Kidney (tissue), 13 donors: ENCODE measurements at regions not wholly inside any gene's neighbourhood (a gene's known extent, or its start where the extent isn't known, plus 50 kb on each side); places are given as distances from the start of the nearest gene placed in this dataset.

Experiments used
- DNase-seq, 5 donors: peaks; one replicate each; pipeline ENCODE4 v3.0.0-alpha.2; 2013 to 2020
- FAIRE-seq: peaks from 2 replicates; lab custom pipeline; 2012; peaks lifted over from hg19 to GRCh38; lab: Jason Lieb, UNC
- H3K27ac ChIP-seq, 2 donors: one replicate each; pipeline ENCODE4 v1.7.0; 2013; ENCODE audit warnings: low read depth in 2 of 2, low read length in 2 of 2, inconsistent platforms in 1 of 2
- H3K27me3 ChIP-seq: one replicate; pipeline ENCODE4 v1.7.1; 2013; ENCODE audit warnings: low read length, inconsistent platforms; ENCODE audit not compliant: control insufficient read depth, insufficient read depth
- H3K36me3 ChIP-seq, 3 donors: one replicate each; pipeline versions ENCODE4 v1.7.0 to v1.7.1; 2013; ENCODE audit warnings: low read length in 3 of 3, control low read depth in 1 of 3, inconsistent platforms in 1 of 3; ENCODE audit not compliant: insufficient read depth in 3 of 3, control insufficient read depth in 2 of 3
- H3K4me1 ChIP-seq, 3 donors: one replicate each; pipeline versions ENCODE4 v1.7.0 to v1.7.1; 2013; ENCODE audit warnings: low read length in 3 of 3, inconsistent platforms in 1 of 3, low read depth in 1 of 3; ENCODE audit not compliant: control insufficient read depth in 2 of 3, insufficient read depth in 2 of 3
- H3K4me3 ChIP-seq, 3 donors: one replicate each; pipeline versions ENCODE4 v1.7.0 to v1.8.1; 2013; ENCODE audit warnings: low read length in 3 of 3, control low read depth in 1 of 3, inconsistent platforms in 1 of 3
- H3K9ac ChIP-seq, 3 donors: one replicate each; pipeline versions ENCODE4 v1.7.0 to v1.7.1; 2013; ENCODE audit warnings: low read length in 3 of 3, control low read depth in 1 of 3, inconsistent platforms in 1 of 3
- H3K9me3 ChIP-seq, 3 donors: one replicate each; pipeline versions ENCODE4 v1.7.0 to v1.7.1; 2013; ENCODE audit warnings: low read length in 3 of 3, control low read depth in 1 of 3, inconsistent platforms in 1 of 3; ENCODE audit not compliant: control insufficient read depth in 2 of 3, insufficient read depth in 1 of 3
- intact Hi-C: fragments of 100-400 bp; cut with DNase I; formaldehyde crosslinking; loops from one replicate; pipeline ENCODE4 v1.11.1; 2022
- TF ChIP-seq, protein P1 (sequence below): IDR thresholded peaks from 3 replicates; pipeline ENCODE4 v1.5.1; 2012; ENCODE audit warnings: mild to moderate bottlenecking, moderate library complexity, borderline replicate concordance; ENCODE audit not compliant: insufficient read depth; ENCODE audit errors: extremely low read depth
- donor health status: control.
- donor health status: control.
- donor health status: control.
- donor health status: control.
- donor health status: control.
- donor health status: DM: yes; HTN: yes; CAD: no.
- donor health status: Normal renal cell carcinoma (clear cell type).

DNA sequence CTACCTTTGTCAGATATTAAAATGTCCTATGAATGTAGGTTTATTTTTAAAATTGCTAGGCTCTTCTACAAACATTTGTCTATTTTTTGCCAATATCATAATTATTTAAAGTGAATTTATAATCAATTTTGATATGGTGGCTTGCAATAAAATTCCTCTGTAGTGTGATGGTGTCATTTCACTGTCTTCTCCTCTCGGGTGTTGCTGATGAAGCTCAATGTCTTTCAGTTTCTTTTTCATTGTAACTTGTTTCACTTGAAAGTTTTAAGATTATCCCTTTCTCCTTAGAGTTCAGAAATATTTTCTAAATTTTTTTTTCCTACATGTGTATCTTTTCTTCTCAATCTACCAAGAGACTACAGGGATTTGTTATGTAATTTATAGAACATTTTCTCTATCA lies 267.1 kb upstream of the EDNRB start:
- Histone ChIP-seq H3K36me3 (no peaks in the 10 kb centered on the region), H3K9ac (no peak overlapping the region), H3K4me1 (no peaks in the 10 kb centered on the region), H3K27me3 (no peaks in the 10 kb centered on the region), H3K9me3 (peaks cover 0 to 2% (median 0%) of the 10 kb centered on the region in 3 donors), H3K4me3 (no peak overlapping the region), H3K27ac (no peak overlapping the region)
- DNase-seq (no peak), FAIRE-seq (no peak)
- intact Hi-C loops, result no loop called here
- TF ChIP-seq, protein P1, sequence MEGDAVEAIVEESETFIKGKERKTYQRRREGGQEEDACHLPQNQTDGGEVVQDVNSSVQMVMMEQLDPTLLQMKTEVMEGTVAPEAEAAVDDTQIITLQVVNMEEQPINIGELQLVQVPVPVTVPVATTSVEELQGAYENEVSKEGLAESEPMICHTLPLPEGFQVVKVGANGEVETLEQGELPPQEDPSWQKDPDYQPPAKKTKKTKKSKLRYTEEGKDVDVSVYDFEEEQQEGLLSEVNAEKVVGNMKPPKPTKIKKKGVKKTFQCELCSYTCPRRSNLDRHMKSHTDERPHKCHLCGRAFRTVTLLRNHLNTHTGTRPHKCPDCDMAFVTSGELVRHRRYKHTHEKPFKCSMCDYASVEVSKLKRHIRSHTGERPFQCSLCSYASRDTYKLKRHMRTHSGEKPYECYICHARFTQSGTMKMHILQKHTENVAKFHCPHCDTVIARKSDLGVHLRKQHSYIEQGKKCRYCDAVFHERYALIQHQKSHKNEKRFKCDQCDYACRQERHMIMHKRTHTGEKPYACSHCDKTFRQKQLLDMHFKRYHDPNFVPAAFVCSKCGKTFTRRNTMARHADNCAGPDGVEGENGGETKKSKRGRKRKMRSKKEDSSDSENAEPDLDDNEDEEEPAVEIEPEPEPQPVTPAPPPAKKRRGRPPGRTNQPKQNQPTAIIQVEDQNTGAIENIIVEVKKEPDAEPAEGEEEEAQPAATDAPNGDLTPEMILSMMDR, result no peak

DNA sequence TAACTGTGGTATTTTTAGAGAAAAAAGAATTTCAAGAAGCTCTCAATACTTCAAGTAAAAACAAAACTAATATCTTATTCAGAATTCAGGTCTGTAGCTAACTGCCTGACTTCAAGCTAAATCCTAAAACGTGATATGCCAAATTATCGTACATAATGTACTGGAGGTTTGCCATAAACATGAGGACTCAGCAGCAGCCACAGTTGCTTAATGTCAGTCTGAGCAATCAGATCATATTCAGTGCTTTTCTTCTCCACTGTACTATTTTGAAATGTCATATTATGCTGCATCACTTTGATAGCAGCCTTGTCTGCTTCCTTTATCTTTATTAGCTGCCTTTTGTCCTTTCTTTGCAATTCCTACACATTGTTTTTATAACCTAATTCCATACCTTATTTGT lies 265.1 kb upstream of the EDNRB start:
- no peak for FAIRE-seq
- TF ChIP-seq, protein P1, result no peak
- intact Hi-C loops, result no loop called here
- no peaks in the 10 kb centered on the region for H3K27me3 ChIP-seq
- no peak overlapping the region for H3K9ac ChIP-seq
- no peaks in the 10 kb centered on the region for H3K4me1 ChIP-seq
- DNase-seq, result no peak
- no peaks in the 10 kb centered on the region for H3K36me3 ChIP-seq
- no peak overlapping the region for H3K27ac ChIP-seq
- no peaks in the 10 kb centered on the region for H3K9me3 ChIP-seq
- H3K4me3 ChIP-seq, result no peak overlapping the region

DNA sequence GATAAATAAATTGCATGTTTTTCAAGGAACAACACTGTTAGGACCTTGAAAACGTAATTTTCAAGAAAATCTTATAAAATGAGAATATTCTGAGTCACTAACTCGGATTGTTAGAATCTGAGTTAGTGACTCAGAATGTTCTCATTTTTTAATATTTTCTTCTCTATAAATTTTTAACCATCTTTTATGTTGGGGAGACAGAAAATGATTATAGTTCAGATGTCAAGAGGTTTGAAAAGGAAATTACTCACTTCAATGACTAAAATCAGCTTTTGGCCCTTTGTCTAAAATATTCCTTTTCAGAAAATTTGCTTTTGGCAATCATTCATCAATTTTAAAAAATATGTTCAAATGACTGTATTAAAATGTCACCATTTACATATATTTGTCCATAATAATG lies 264.2 kb upstream of the EDNRB start:
- intact Hi-C loops, result no loop called here
- FAIRE-seq, result no peak
- no peaks in the 10 kb centered on the region for H3K4me1 ChIP-seq
- H3K27me3 ChIP-seq, result no peaks in the 10 kb centered on the region
- no peak overlapping the region for H3K9ac ChIP-seq
- DNase-seq, result no peak
- TF ChIP-seq, protein P1, result no peak
- H3K27ac ChIP-seq, result no peak overlapping the region
- H3K9me3 ChIP-seq, result no peaks in the 10 kb centered on the region
- H3K4me3 ChIP-seq, result no peak overlapping the region
- H3K36me3 ChIP-seq, result no peaks in the 10 kb centered on the region

DNA sequence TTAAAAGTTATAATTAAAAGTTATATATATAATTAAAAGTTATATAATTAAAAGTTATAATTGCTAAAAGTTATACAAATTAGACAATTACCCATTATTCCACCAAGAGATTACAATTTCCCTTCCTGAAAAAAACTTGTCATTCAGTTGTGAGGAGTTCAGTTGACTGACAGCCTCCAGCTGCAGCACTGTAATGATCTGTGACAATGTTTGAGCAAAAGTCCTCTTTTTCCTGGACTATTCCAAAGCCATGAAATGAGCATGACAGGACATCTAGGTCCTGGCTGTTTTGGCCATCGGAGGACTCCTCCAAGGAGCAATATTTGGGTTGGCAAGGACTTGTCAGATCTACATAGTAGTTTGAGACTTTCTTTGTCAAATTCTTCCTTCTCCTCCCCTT lies 258.7 kb upstream of the EDNRB start:
- no peak overlapping the region for H3K9ac ChIP-seq
- no peak overlapping the region for H3K4me3 ChIP-seq
- no peak for DNase-seq
- no peak for FAIRE-seq
- H3K27ac ChIP-seq, result no peak overlapping the region
- no peaks in the 10 kb centered on the region for H3K36me3 ChIP-seq
- no peaks in the 10 kb centered on the region for H3K4me1 ChIP-seq
- H3K9me3 ChIP-seq, result no peaks in the 10 kb centered on the region
- no peaks in the 10 kb centered on the region for H3K27me3 ChIP-seq
- intact Hi-C loops, result no loop called here
- TF ChIP-seq, protein P1, result no peak
